GM21526 (cell line): ENCODE measurements at regions not wholly inside any gene's neighbourhood (a gene's known extent, or its start where the extent isn't known, plus 50 kb on each side); places are given as distances from the start of the nearest gene placed in this dataset.

Source experiments
- ATAC-seq: cut with Tn5 transposase; IDR thresholded peaks from one replicate; pipeline ENCODE4 v1.9.1; 2021; ENCODE audit warnings: moderate library complexity; ENCODE audit not compliant: unreplicated experiment, low FRiP score

DNA sequence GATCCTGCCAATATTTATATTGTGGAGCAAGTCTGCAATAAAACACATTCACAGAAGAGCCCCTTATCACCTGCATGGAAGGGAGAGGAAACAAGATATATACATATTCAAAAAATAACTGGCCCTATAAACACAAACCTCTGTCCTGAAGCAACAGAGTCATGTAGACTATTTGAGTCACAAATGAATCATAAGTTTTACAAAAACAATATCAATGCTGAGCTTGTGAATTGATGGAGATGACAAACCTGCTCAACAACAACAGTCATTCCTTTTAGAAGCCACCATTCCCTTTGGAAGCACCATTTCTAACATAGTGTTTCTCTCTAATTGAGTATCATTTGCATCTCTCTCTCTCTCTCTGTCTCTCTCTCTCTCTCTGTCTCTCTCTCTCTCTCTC is 313.9 kb downstream of the MID1IP1 start:
- no peak for ATAC-seq

DNA sequence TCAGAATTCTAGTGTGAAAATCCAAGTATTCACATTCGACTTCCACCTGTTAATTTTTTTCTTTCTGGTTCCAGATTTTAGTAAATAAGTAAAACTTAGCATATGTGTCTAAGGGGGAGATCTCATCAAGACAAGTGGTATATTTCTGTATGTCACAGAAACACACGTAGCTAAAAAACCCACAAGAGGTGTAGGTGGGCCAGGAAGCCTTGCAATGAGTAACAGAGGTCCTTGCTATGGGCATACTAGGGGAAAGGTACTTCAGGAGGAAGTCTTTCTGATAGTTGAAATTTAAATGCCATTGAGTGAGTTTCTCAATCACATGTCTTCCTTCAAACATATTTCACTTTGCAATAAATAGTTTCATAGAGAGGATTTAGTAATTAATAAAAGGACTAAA is 315.8 kb downstream of the MID1IP1 start:
- no peak for ATAC-seq

GRCh38 chrX:39121903-39122302 is 320.6 kb downstream of the MID1IP1 start:
- no peak for ATAC-seq

GRCh38 chrX:39125834-39126233 is 324.6 kb downstream of the MID1IP1 start:
- ATAC-seq: no peak

- ATAC-seq: no peak
Measured at GRCh38 chrX:39133971-39134370, 332.7 kb downstream of the MID1IP1 start.

- no peak for ATAC-seq
Measured at GRCh38 chrX:39137363-39137954, 336.2 kb downstream of the MID1IP1 start.

- no peak for ATAC-seq
Measured at GRCh38 chrX:39140581-39140980, 339.3 kb downstream of the MID1IP1 start.

GRCh38 chrX:39144323-39144722 is 343.1 kb downstream of the MID1IP1 start:
- ATAC-seq: peak; percentile 63

- ATAC-seq: peak; percentile 60
Measured at GRCh38 chrX:39144956-39145355, 343.7 kb downstream of the MID1IP1 start.

DNA sequence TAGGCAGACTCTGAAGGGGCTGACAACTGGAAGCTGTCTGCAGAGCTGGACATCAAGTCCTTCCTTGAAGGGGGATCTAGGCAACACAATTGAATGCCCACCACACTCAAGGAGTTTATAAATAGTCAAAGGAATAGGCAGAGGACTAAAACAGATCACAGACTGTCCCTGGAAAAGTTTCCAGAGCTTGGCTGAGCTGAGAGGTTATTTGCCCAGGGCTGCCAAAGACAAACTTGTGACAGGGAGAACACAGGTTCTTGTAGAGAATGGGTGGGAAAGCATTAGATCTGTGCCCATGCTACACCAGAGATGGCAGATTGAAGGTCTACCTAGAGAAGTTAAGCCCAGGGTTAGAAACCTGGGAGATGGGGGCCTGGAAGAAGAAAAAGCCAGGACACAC is 344.6 kb downstream of the MID1IP1 start:
- no peak for ATAC-seq

- ATAC-seq: no peak
Measured at GRCh38 chrX:39149761-39150160, 348.5 kb downstream of the MID1IP1 start.

DNA sequence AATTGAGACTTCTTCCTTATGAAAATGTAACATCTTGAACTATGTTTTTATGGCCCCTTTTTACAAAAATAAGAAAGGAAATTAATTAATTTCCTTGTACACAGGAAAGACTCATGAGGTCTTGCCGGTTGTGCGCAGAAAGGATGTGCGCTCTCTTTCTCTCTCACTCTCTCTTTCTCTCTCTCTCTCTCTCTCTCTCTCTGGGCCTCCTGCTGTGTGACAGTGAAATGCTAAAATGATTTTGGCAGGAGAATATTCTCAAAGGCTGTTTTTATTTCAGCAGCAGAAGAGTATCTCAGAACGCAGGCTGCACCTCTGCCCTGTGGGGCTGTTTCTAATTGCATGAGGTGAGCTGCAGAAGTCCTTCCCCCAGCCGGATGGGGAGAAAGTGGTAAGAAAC is 349.0 kb downstream of the MID1IP1 start:
- no peak for ATAC-seq

DNA sequence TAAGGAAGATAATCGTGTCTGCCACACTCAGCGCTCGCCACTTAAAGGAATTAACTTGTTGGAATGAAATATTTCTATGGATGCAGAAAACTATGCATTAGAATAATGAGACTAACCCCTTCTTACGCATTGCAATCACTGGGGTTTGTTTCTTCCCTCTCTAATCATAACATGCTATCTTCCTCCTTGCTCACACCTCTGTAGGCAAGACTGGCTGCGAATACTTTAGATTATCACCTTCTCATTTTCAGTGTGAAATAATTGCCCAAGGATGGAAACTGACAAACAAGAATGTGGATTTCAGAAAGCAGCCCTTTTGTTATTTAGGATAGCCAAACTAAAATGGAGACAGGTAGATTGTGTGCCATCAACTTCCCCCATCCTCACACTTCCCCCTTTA is 349.4 kb downstream of the MID1IP1 start:
- no peak for ATAC-seq

- no peak for ATAC-seq
Measured at GRCh38 chrX:39152106-39152649, 350.9 kb downstream of the MID1IP1 start.

DNA sequence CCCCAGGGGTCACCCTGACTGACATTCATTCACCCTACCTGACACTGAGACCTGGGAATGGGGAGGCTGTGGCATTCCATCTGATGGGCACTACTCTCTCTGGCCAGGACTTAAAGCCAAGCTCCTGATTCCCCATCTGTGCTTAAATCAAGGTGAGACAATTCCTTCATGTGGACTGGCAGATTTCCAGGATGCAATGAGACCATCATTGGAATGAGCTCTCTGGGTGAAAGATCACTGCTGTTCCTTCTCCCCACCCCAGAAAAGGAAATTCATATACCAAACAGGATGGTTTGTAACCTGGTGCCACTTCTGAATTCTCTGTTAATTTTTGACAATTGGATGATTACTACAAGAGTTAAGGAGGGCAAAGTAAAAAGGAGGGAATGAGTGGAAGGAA is 354.8 kb downstream of the MID1IP1 start:
- no peak for ATAC-seq

- ATAC-seq: no peak
Measured at GRCh38 chrX:39157006-39157405, 355.7 kb downstream of the MID1IP1 start.

GRCh38 chrX:39157796-39158195 is 356.5 kb downstream of the MID1IP1 start:
- no peak for ATAC-seq

DNA sequence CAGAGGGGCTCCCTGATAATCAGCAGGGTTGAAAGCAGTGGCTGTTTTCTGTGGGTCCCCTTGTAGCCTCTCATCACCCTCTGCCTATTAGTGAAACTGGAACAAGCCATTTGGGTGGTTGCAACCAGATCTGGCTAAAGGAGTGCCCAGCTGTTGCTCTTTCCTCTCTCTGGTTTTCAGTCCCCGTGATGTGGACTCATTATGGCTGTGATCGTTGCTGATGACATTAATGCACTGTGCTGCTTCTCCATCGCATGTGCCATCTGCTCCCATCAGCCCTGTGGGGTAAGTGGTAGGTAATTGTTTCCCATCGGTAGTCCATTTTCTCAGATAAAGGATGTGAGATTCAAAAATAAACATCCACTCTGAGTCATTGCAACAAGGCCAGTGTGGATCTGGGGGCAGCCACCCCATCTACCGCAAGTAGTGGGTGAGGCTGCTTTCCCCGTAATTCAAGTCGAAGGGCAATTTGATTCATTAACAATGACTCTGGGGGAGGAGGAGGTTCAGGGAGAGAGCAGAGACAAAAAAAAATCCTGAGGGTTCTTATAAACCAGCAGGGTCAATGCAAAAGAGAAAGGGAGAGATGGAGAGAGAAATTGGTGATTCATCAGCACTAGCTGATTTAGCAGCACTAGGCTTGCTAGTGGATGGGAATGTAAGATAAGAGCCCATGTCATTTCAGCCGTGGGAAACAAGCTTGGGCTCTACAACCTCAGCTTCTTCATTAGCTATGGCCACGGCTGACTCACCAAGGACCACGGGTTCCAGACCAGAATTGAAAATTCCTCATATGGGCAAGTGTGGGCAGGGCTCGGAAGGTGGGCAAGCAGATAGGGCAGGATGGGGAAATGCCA is 357.8 kb downstream of the MID1IP1 start:
- no peak for ATAC-seq

GRCh38 chrX:39159921-39160507 is 358.8 kb downstream of the MID1IP1 start:
- ATAC-seq: no peak

- ATAC-seq: no peak
Measured at GRCh38 chrX:39161611-39162255, 360.5 kb downstream of the MID1IP1 start.

- no peak for ATAC-seq
Measured at GRCh38 chrX:39162322-39162735, 361.1 kb downstream of the MID1IP1 start.
